Neural progenitor cell (in vitro differentiated cells): ENCODE measurements at regions not wholly inside any gene's neighbourhood (a gene's known extent, or its start where the extent isn't known, plus 50 kb on each side); places are given as distances from the start of the nearest gene placed in this dataset.

Experiments
- EZH2 ChIP-seq: fragments of 200-600 bp; sonication (generic); IDR thresholded peaks from 2 replicates; pipeline ENCODE4 v1.6.1; 2017; ENCODE audit warnings: antibody characterized with exemption, mild to moderate bottlenecking, moderate library complexity
- TF ChIP-seq, protein P1 (sequence below): fragments of 200-600 bp; sonication (generic); IDR thresholded peaks from 2 replicates; pipeline ENCODE4 v1.5.1; 2017; ENCODE audit warnings: antibody characterized with exemption, mild to moderate bottlenecking

DNA sequence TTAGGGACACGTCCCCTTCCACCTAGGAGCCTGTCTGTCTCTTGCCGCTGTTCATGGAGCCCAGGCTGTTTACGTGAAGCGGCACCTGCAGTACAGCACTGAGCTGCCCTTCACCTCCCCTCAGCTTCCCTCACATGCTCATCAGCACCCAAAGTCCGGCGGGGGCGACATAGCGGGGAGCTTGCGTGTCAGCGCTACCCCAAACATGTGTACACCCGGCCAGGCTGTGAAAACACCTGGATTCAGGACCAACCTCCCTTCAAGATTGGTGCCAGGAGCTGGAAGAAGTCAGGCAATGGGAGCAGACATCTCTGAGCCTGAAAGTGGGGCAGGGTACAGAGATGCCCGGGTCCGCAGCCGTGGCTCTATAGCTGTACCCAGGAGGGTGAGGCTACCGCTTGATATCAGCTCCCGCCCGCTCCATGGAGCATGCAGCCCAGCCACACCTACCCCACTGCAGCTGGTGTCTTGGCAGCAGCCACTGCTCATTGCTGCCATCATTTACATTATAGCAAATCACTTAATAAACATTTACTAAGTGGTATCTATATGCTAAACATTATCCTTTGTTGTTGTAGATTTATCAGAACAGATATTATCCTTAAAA lies 712.1 kb downstream of the CDH9 start:
- TF ChIP-seq, protein P1, sequence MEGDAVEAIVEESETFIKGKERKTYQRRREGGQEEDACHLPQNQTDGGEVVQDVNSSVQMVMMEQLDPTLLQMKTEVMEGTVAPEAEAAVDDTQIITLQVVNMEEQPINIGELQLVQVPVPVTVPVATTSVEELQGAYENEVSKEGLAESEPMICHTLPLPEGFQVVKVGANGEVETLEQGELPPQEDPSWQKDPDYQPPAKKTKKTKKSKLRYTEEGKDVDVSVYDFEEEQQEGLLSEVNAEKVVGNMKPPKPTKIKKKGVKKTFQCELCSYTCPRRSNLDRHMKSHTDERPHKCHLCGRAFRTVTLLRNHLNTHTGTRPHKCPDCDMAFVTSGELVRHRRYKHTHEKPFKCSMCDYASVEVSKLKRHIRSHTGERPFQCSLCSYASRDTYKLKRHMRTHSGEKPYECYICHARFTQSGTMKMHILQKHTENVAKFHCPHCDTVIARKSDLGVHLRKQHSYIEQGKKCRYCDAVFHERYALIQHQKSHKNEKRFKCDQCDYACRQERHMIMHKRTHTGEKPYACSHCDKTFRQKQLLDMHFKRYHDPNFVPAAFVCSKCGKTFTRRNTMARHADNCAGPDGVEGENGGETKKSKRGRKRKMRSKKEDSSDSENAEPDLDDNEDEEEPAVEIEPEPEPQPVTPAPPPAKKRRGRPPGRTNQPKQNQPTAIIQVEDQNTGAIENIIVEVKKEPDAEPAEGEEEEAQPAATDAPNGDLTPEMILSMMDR = no peak
- TF ChIP-seq EZH2 = no peak
